D721Med (cell line): ENCODE measurements at regions not wholly inside any gene's neighbourhood (a gene's known extent, or its start where the extent isn't known, plus 50 kb on each side); places are given as distances from the start of the nearest gene placed in this dataset.

ENCODE experiments used
- DNase-seq: peaks from one replicate; pipeline ENCODE4 v3.0.0; 2011; ENCODE audit warnings: low spot score; ENCODE audit not compliant: insufficient read length
- FAIRE-seq: peaks from 2 replicates; lab custom pipeline; 2011; peaks lifted over from hg19 to GRCh38; lab: Jason Lieb, UNC
- TF ChIP-seq, protein P1 (sequence below): IDR thresholded peaks from 2 replicates; pipeline ENCODE4 v1.5.1; 2012; ENCODE audit warnings: mild to moderate bottlenecking, control low read depth; ENCODE audit not compliant: insufficient read depth; ENCODE audit errors: missing control alignments

DNA sequence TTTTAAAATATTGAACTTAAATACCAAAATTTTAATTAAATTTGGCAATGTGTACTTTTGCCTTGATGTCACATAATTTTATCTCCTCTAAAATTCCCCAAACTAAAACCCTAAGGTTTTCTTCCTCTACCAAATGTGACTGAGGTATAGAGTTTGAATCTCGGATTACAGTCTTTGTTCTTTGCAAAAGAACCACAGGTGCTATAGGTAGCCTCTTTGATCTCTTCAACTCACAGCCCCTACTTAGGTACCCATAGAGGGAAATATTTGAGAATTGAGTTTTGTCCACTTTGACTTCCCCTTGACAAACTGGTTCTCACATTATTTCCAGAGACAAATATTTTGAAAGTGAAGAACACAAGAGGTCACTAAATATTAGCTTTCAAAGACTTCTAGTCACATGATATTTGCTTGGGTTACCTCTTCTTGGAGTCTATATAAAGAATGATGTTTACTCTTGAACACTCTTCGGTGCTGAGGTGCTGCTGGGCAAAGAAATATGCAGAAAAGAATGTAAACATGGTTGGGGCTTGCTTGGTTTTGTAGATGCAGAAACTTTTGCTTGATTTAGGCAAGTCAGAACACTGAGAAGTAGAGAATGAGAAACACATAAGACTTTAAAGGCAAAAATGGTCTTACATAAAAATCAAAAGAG, 120.8 kb upstream of the MCTP2 start:
- no peak for DNase-seq

DNA sequence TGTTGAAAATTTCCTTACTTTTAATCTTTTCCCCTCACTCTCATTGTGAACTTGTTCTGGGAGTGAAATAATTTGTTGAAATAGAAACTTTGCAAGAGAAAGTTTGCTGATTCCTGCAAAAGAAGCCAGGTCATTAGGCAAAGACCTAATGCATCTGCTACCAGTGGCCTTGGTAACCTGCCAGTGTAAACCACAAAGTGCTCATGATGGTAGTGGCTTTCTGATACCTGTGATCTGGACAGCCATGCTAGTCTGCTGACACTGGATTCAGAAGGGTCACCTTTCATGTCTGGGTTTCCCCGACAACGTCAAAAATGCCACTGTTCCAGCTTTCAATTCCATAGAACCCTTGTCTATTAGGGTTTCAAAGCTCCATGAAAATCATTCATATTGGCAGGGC, 123.7 kb upstream of the MCTP2 start:
- TF ChIP-seq, protein P1, sequence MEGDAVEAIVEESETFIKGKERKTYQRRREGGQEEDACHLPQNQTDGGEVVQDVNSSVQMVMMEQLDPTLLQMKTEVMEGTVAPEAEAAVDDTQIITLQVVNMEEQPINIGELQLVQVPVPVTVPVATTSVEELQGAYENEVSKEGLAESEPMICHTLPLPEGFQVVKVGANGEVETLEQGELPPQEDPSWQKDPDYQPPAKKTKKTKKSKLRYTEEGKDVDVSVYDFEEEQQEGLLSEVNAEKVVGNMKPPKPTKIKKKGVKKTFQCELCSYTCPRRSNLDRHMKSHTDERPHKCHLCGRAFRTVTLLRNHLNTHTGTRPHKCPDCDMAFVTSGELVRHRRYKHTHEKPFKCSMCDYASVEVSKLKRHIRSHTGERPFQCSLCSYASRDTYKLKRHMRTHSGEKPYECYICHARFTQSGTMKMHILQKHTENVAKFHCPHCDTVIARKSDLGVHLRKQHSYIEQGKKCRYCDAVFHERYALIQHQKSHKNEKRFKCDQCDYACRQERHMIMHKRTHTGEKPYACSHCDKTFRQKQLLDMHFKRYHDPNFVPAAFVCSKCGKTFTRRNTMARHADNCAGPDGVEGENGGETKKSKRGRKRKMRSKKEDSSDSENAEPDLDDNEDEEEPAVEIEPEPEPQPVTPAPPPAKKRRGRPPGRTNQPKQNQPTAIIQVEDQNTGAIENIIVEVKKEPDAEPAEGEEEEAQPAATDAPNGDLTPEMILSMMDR: no peak
- FAIRE-seq (no peak), DNase-seq (no peak)

More for the DNA sequence above, 120.8 kb upstream of the MCTP2 start:
- no peak for FAIRE-seq
- TF ChIP-seq, protein P1: no peak

DNA sequence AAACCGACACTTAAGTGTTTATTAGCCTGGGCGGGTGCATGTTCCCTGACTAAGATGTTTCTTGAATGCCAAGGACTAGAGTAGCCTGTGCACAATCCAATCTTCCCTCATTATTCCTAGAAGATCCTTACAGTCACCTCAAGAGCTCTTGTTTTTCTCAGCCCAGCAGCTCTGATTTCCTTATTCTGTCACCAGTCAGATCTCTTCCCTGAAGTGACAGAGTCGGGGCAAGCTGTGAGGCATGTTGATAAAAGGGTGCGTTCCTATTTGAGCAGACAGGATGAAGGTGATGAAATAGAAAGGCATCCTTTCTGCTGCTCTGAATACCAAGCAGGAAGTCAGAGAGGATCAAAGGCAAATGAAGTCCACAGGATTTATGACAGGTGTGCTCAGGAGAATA, 125.6 kb upstream of the MCTP2 start:
- FAIRE-seq: no peak
- no peak for DNase-seq
- TF ChIP-seq, protein P1: no peak

DNA sequence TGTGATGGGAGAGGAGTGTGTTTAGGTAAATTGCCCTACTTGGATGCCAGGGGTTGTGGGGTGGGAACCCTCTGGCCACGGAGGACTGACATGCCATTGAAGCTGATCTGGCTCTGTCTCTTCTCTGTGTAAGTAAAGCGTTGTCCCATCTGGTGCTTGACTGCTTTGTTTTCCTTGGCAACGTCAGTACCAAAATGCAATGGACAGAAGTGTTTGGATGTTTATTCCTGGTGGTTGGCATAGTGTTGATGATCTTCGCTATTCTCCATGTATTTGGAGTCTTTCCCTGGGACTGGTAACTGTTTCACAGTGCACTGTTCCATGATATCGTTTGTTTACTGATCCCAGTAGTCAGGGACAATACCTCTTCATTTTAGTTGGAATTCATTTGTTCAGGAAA, 130.5 kb upstream of the MCTP2 start:
- TF ChIP-seq, protein P1: no peak
- DNase-seq (no peak), FAIRE-seq (no peak)

DNA sequence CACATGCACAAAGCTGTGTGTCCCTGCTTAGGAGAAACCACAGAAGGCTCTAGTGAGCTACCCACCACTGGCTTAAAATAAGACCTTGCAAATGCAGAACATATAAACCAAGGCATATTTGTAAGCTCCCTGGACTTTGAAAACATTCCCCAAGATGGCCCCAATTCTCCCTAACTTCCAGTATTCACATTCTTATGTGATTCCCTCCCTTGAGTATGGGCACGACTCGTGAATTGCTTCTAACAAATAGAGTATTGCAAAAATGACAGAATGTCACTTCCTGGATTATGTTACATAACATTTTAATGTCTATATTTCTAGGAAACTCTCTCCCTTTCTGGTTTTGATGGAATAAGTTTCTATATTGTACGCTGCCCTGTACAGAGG, 131.8 kb upstream of the MCTP2 start:
- TF ChIP-seq, protein P1: no peak
- FAIRE-seq (no peak), DNase-seq (no peak)

DNA sequence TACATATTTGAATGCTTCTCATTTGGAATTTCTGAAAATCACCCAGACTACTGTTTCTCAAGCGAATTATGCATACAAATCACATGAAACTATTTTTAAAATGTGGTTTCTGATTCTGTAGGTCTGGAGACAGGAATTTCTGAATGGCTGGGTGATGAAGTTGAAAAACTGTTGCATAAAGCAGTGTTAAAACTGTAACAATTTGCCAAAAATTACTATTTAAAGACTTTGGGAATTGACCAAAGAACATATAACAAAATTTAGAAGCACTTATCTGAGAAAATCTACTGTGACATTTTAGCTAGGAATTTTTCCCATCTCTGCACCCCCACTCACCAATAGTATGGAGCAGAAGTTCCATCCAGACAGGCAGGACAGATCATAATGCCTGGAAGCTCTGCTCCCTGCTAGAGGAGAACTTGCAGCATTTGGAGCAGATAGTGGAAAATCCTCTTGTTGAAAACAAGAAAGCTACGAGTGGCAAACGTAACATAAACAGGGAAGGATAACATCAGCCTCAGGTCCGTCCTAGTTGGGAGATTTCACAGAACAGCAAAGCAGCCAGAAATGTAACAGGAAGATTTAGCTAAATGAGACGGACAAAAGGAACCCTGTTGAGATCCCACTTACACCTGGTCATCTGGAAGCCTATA, 132.3 kb upstream of the MCTP2 start:
- DNase-seq: no peak
- TF ChIP-seq, protein P1: no peak
- FAIRE-seq: no peak

DNA sequence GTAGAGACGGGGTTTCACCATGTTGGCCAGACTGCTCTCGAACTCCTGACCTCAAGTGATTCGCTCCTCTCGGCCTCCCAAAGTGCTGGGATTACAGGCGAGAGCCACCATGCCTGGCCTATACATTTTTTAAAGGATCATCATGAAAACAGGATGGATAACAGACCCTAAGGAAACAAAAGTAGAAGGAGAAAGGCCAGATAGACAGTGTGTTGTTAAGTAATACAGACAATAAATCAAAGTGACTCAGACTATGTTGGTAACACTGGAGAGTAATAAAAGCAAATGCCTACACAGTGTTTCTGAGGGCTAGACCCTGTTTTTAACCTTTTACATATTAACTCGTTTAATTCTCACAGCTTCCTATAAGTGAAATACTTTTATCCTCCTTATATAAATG, 133.8 kb upstream of the MCTP2 start:
- FAIRE-seq (no peak), DNase-seq (no peak)

More for the DNA sequence above, 133.8 kb upstream of the MCTP2 start:
- TF ChIP-seq, protein P1: no peak
